ENCODE measurements at regions not wholly inside any gene's neighbourhood (a gene's known extent, or its start where the extent isn't known, plus 50 kb on each side); places are given as distances from the start of the nearest gene placed in this dataset.

GRCh38 chrX:124238268-124238667, 94.2 kb upstream of the TEX13D start:
- no peak for TF ChIP-seq CTCF (tag by site-specific recombination; IDR thresholded peaks at IDR 0.05)
- TF ChIP-seq KLF10 (tag by site-specific recombination; IDR thresholded peaks at IDR 0.05) = no peak
- no peak for TF ChIP-seq ZNF10 (tag by site-specific recombination; IDR thresholded peaks at IDR 0.05)
- no peak for TF ChIP-seq REST (tag by site-specific recombination; IDR thresholded peaks at IDR 0.05)
- no peak for TF ChIP-seq ZNF530 (tag by site-specific recombination; IDR thresholded peaks at IDR 0.05; ENCODE audit: low read depth)

All from HEK293 (cell line).